Transverse colon (tissue), 3 donors: ENCODE measurements at regions not wholly inside any gene's neighbourhood (a gene's known extent, or its start where the extent isn't known, plus 50 kb on each side); places are given as distances from the start of the nearest gene placed in this dataset.

ENCODE experiments used
- POLR2A ChIP-seq: fragments of 450-650 bp; IDR thresholded peaks from one replicate; pipeline ENCODE4 v1.6.1; 2016; ENCODE audit warnings: antibody characterized with exemption, mild to moderate bottlenecking, moderate library complexity
- TF ChIP-seq, protein P1 (sequence below), 5 experiments: fragments of 200-600 bp in 3 of 5; fragments of 450-650 bp in 2 of 5; sonication (generic) in 3 of 5; IDR thresholded peaks; 1 replicate in 2 of 5; 2 replicates in 3 of 5; pipeline ENCODE4 v1.5.1; 2016 to 2017; ENCODE audit warnings: antibody characterized with exemption in 5 of 5, inconsistent platforms in 3 of 5, mild to moderate bottlenecking in 2 of 5, moderate library complexity in 1 of 5

DNA sequence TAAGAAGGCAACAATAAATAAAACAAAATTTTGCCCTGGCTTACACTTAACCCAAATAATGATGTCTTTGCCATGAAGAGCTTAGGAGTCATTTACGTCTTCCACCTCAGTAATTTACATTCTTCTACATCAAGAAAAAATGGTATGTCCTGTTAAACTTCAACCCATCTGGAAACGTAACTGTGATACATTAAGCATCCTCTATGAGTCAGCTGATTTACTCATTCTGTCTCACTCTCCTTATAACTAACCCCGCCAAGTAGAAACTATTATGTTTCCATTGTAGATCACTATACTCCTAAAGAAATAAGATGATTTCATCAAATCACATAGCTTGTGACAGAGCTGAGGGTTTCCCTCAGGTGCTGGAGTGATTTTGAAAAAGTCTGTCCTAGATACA is 330.7 kb downstream of the CDC14C start:
- TF ChIP-seq, protein P1, sequence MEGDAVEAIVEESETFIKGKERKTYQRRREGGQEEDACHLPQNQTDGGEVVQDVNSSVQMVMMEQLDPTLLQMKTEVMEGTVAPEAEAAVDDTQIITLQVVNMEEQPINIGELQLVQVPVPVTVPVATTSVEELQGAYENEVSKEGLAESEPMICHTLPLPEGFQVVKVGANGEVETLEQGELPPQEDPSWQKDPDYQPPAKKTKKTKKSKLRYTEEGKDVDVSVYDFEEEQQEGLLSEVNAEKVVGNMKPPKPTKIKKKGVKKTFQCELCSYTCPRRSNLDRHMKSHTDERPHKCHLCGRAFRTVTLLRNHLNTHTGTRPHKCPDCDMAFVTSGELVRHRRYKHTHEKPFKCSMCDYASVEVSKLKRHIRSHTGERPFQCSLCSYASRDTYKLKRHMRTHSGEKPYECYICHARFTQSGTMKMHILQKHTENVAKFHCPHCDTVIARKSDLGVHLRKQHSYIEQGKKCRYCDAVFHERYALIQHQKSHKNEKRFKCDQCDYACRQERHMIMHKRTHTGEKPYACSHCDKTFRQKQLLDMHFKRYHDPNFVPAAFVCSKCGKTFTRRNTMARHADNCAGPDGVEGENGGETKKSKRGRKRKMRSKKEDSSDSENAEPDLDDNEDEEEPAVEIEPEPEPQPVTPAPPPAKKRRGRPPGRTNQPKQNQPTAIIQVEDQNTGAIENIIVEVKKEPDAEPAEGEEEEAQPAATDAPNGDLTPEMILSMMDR (IDR thresholded peaks at IDR 0.05) = no peak
- TF ChIP-seq POLR2A = no peak
